Hypothalamus (tissue), 51 donors: ENCODE measurements at regions not wholly inside any gene's neighbourhood (a gene's known extent, or its start where the extent isn't known, plus 50 kb on each side); places are given as distances from the start of the nearest gene placed in this dataset.
A peak's percentile ranks its signal among the peaks of the same experiment; 100 is the strongest.

Experiments used
- DNase-seq, 51 donors: peaks; one replicate each; lab custom pipeline; 2025; lab: John Stamatoyannopoulos, UW

- no peak for DNase-seq
Observed at GRCh38 chr2:61722800-61723199, 131.1 kb downstream of the FAM161A start.

- no peak for DNase-seq
Observed at GRCh38 chr2:61722318-61722717, 131.5 kb downstream of the FAM161A start.

- DNase-seq = no peak
Observed at GRCh38 chr2:61721382-61721781, 132.5 kb downstream of the FAM161A start.

GRCh38 chr2:61720911-61721310, 132.9 kb downstream of the FAM161A start:
- DNase-seq = no peak

- DNase-seq = no peak
Observed at GRCh38 chr2:61718965-61719364, 134.9 kb downstream of the FAM161A start.

GRCh38 chr2:61715506-61715905, 138.4 kb downstream of the FAM161A start:
- no peak for DNase-seq

GRCh38 chr2:61714210-61714609, 139.7 kb downstream of the FAM161A start:
- no peak for DNase-seq

- no peak for DNase-seq
Observed at GRCh38 chr2:61713457-61713856, 140.4 kb downstream of the FAM161A start.

- DNase-seq = no peak
Observed at GRCh38 chr2:61712060-61712459, 141.8 kb downstream of the FAM161A start.

GRCh38 chr2:61710711-61711110, 143.1 kb downstream of the FAM161A start:
- no peak for DNase-seq

- no peak for DNase-seq
Observed at GRCh38 chr2:61707984-61708852, 145.6 kb downstream of the FAM161A start.

- no peak for DNase-seq
Observed at GRCh38 chr2:61705625-61706024, 148.2 kb downstream of the FAM161A start.

- DNase-seq = no peak
Observed at GRCh38 chr2:61704364-61704763, 149.5 kb downstream of the FAM161A start.

GRCh38 chr2:61702088-61702467, 151.8 kb downstream of the FAM161A start:
- DNase-seq = no peak

- DNase-seq = no peak
Observed at GRCh38 chr2:61700464-61700863, 153.4 kb downstream of the FAM161A start.

GRCh38 chr2:61694312-61695274, 156.4 kb upstream of the XPO1 start:
- peak; percentile 50 to 96 (median 86) for DNase-seq

GRCh38 chr2:61693744-61694143, 155.6 kb upstream of the XPO1 start:
- no peak for DNase-seq

GRCh38 chr2:61690078-61690596, 152.0 kb upstream of the XPO1 start:
- no peak for DNase-seq

- no peak for DNase-seq
Observed at GRCh38 chr2:61689568-61689967, 151.4 kb upstream of the XPO1 start.

GRCh38 chr2:61688369-61689334, 150.5 kb upstream of the XPO1 start:
- DNase-seq = no peak
